T-helper 2 cell treated with Interferon-gamma antibody and Interleukin-4, amounts not matched to agents 100 ng/mL and 5 ng/mL, for 36 hours (primary cell): ENCODE measurements at regions not wholly inside any gene's neighbourhood (a gene's known extent, or its start where the extent isn't known, plus 50 kb on each side); places are given as distances from the start of the nearest gene placed in this dataset.
"Not testable (repeated sequence)": the region's sequence is repeated elsewhere in the genome, so short reads cannot be mapped to it uniquely, and the experiment has no call there.

ENCODE experiments used
- intact Hi-C: fragments of 100-400 bp; cut with micrococcal nuclease; formaldehyde crosslinking; loops from one replicate; pipeline ENCODE4 v1.15.1; 2023

- intact Hi-C loops, result no loop called here
These were observed 450.8 kb downstream of the ETV1 start for GRCh38 chr7:13538669-13539068.

- intact Hi-C loops, result no loop called here
These were observed 449.0 kb downstream of the ETV1 start for GRCh38 chr7:13540429-13540828.

GRCh38 chr7:13541326-13541725 is 448.1 kb downstream of the ETV1 start:
- intact Hi-C loops, result no loop called here

- intact Hi-C loops, result no loop called here
These were observed 447.0 kb downstream of the ETV1 start for GRCh38 chr7:13542451-13542850.

- intact Hi-C loops, result no loop called here
These were observed 438.0 kb downstream of the ETV1 start for GRCh38 chr7:13551503-13551902.

GRCh38 chr7:13560441-13560840 is 429.0 kb downstream of the ETV1 start:
- intact Hi-C loops, result no loop called here

GRCh38 chr7:13563257-13563656 is 426.2 kb downstream of the ETV1 start:
- intact Hi-C loops, result no loop called here

- intact Hi-C loops, result no loop called here
These were observed 425.8 kb downstream of the ETV1 start for GRCh38 chr7:13563680-13564079.

- intact Hi-C loops, result no loop called here
These were observed 411.8 kb downstream of the ETV1 start for GRCh38 chr7:13577566-13578145.

GRCh38 chr7:13578294-13578693 is 411.2 kb downstream of the ETV1 start:
- intact Hi-C loops, result no loop called here

- intact Hi-C loops, result no loop called here
These were observed 408.4 kb downstream of the ETV1 start for GRCh38 chr7:13581097-13581496.

- intact Hi-C loops, result no loop called here
These were observed 395.6 kb downstream of the ETV1 start for GRCh38 chr7:13593854-13594253.

GRCh38 chr7:13602036-13602435 is 387.4 kb downstream of the ETV1 start:
- intact Hi-C loops, result no loop called here

- intact Hi-C loops, result no loop called here
These were observed 386.4 kb downstream of the ETV1 start for GRCh38 chr7:13603016-13603415.

GRCh38 chr7:13603661-13604060 is 385.8 kb downstream of the ETV1 start:
- intact Hi-C loops, result no loop called here

GRCh38 chr7:13604178-13604577 is 385.3 kb downstream of the ETV1 start:
- intact Hi-C loops, result no loop called here

- intact Hi-C loops, result no loop called here
These were observed 379.1 kb downstream of the ETV1 start for GRCh38 chr7:13610372-13610771.

GRCh38 chr7:13615679-13616078 is 373.8 kb downstream of the ETV1 start:
- intact Hi-C loops, result no loop called here

GRCh38 chr7:13627455-13627854 is 362.0 kb downstream of the ETV1 start:
- intact Hi-C loops, result no loop called here

- intact Hi-C loops, result no loop called here
These were observed 361.0 kb downstream of the ETV1 start for GRCh38 chr7:13628239-13629001.

GRCh38 chr7:13631207-13632049 is 358.0 kb downstream of the ETV1 start:
- intact Hi-C loops, result not testable (repeated sequence)

- intact Hi-C loops, result no loop called here
These were observed 355.6 kb downstream of the ETV1 start for GRCh38 chr7:13633857-13634256.
